ENCODE measurements at regions not wholly inside any gene's neighbourhood (a gene's known extent, or its start where the extent isn't known, plus 50 kb on each side); places are given as distances from the start of the nearest gene placed in this dataset.

DNA sequence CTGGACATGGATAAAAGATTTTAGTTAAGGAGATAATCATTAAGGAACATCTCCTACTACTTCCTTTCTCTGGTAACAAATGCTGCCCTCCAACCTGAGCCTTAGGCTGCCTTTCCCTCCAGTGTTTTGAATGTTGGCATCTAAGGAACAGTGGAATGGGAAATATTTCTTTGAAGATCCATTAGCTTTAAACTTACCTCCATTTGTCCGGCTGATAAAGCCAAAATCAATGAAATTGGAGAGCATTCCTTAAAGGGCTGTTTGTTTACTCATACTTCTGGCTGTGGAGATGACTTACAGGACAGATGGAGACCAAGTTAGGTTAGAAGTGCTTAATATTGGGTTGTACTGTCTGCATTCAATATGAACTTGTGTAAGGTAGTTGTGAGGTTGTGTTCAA, 439.1 kb downstream of the PLA2G4A start:
- TF ChIP-seq, protein P1, sequence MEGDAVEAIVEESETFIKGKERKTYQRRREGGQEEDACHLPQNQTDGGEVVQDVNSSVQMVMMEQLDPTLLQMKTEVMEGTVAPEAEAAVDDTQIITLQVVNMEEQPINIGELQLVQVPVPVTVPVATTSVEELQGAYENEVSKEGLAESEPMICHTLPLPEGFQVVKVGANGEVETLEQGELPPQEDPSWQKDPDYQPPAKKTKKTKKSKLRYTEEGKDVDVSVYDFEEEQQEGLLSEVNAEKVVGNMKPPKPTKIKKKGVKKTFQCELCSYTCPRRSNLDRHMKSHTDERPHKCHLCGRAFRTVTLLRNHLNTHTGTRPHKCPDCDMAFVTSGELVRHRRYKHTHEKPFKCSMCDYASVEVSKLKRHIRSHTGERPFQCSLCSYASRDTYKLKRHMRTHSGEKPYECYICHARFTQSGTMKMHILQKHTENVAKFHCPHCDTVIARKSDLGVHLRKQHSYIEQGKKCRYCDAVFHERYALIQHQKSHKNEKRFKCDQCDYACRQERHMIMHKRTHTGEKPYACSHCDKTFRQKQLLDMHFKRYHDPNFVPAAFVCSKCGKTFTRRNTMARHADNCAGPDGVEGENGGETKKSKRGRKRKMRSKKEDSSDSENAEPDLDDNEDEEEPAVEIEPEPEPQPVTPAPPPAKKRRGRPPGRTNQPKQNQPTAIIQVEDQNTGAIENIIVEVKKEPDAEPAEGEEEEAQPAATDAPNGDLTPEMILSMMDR (IDR thresholded peaks at IDR 0.05; ENCODE audit: low read length, missing control alignments) = no peak
- no peak overlapping the region for H3K4me3 ChIP-seq (replicated peaks; ENCODE audit: low read depth, low read length)
- DNase-seq (ENCODE audit: low read depth) = no peak

DNA sequence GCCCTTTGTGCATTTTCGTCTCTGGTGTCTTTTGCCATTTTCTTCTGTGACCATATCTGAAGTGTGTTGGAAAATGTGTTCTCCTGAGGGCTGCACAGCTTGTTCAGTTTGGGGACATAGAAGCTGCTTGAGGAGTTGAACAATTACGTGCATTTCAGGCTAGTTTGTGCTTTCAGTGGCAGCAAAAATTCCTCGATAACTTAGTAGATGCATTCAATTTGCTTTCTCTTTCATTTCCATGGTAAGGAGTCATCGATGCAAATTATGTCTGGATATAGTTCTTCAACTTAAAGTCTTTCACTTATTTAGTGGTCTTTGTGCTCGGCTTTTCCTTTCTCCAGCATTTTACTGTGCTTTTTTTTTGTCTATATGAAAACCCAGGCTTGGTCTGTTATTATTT, 441.5 kb downstream of the PLA2G4A start:
- H3K4me3 ChIP-seq (replicated peaks; ENCODE audit: low read depth, low read length) = no peak overlapping the region
- DNase-seq (ENCODE audit: low read depth) = no peak
- TF ChIP-seq, protein P1 (IDR thresholded peaks at IDR 0.05; ENCODE audit: low read length, missing control alignments) = no peak

DNA sequence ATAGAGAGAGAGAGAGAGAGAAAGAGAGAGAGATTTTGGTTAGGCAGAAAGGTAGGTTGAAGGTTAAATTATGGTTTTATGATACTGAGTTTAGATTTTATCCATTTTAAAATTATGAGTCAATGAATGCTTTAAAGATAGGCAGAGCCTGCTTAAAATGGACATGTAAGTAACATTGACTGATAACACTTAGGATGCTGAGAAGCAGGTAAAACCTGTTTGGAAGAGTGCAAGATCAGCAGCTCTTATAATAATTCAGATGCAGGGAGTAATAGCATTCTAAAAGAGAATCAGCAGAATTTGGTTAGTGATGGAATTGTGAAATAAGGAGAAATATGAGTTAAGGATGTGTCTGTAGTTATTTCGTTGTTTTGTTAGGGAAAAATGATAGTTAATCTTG, 446.6 kb downstream of the PLA2G4A start:
- no peak for DNase-seq (ENCODE audit: low read depth)
- TF ChIP-seq, protein P1 (IDR thresholded peaks at IDR 0.05; ENCODE audit: low read length, missing control alignments) = no peak
- no peak overlapping the region for H3K4me3 ChIP-seq (replicated peaks; ENCODE audit: low read depth, low read length)

DNA sequence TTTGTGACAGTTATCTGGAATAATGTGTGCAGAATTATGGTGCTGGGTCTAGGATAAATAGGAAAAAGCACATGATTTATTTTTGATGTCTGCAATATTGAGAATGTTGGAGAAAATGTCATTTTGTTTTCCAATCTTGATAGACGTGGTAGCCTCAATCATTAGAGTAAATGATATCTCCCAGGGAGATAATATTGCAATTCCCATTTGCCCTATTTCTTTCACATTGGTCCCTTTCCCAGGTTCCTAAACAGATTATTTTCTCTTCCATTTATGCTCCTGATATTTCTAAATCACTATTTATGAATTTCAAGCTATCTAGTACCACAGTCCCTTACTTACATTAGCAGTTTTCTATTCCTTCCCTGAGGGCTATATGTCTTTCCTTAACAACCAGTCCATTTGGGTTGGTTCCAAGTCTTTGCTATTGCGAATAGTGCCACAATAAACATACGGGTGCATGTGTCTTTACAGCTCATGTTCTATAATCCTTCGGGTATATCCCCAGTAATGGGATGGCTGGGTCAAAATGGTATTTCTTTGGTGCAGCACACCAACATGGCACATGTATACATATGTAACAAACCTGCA, 447.3 kb downstream of the PLA2G4A start:
- no peak for DNase-seq (ENCODE audit: low read depth)
- no peak overlapping the region for H3K4me3 ChIP-seq (replicated peaks; ENCODE audit: low read depth, low read length)
- TF ChIP-seq, protein P1 (IDR thresholded peaks at IDR 0.05; ENCODE audit: low read length, missing control alignments) = no peak

DNA sequence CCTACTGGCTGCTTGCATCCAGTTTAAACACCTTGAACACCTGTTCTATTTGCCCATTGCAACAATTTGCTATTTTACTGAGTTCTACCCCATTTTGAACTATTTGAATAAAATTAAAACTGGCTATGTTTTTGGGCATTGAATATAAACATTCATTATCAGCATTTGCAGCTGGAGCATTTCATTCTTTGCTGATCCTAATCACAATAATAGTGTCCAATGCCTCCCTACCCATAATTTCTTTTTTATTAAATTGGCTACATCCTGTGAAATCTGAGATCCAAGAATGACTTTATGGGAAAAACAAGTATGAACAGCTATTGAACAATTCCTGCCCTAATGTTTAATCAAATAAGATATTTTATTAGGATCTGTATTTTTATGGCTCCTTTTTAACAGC, 447.9 kb downstream of the PLA2G4A start:
- TF ChIP-seq, protein P1 (IDR thresholded peaks at IDR 0.05; ENCODE audit: low read length, missing control alignments) = no peak
- no peak overlapping the region for H3K4me3 ChIP-seq (replicated peaks; ENCODE audit: low read depth, low read length)
- DNase-seq (ENCODE audit: low read depth) = no peak

DNA sequence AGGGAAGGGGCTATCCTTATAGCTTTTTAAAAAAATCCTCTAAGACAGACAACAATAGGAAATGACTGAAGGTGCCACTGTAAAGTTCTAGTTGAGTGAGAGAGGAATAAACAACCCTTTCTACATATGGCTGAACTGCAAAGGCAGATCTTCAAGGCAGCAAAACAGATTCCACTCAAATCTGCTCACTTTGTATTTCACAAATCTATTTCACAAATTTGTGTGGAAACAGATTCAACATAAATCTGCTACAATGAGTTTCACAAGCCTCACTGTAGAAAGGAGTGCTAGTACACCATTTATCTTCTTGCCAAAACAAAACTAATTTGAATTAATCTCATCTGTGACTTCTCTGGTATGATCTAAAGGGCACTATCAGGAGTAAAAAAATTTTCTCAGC, 451.3 kb downstream of the PLA2G4A start:
- TF ChIP-seq, protein P1 (IDR thresholded peaks at IDR 0.05; ENCODE audit: low read length, missing control alignments) = no peak
- H3K4me3 ChIP-seq (replicated peaks; ENCODE audit: low read depth, low read length) = no peak overlapping the region
- DNase-seq (ENCODE audit: low read depth) = no peak

DNA sequence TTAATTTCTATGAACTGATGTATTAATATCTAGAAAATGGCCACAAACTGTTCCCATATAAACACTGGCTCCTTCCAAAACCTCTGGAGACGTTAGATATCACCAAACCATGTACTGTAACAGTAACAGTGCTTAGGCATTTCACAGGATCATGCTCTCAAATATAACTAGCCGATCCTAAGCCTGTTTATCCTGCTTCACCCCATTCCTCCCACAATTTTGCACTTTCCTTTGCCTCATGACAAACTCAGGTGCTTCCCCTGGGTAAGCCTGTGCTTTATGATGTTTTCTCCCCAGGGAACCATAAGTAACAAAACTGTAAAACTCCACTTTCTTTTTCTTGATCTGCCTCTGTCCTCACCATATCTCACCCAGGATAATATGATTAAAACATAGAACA, 452.3 kb downstream of the PLA2G4A start:
- DNase-seq (ENCODE audit: low read depth) = no peak
- TF ChIP-seq, protein P1 (IDR thresholded peaks at IDR 0.05; ENCODE audit: low read length, missing control alignments) = no peak
- H3K4me3 ChIP-seq (replicated peaks; ENCODE audit: low read depth, low read length) = no peak overlapping the region
